HG02981 (cell line): ENCODE measurements at regions not wholly inside any gene's neighbourhood (a gene's known extent, or its start where the extent isn't known, plus 50 kb on each side); places are given as distances from the start of the nearest gene placed in this dataset.

Source experiments
- ATAC-seq: cut with Tn5 transposase; IDR thresholded peaks from one replicate; pipeline ENCODE4 v1.9.1; 2021; ENCODE audit warnings: mild to moderate bottlenecking, moderate library complexity; ENCODE audit not compliant: unreplicated experiment

- ATAC-seq: no peak
Observed at GRCh38 chr4:126708716-126709115, 924.0 kb upstream of the INTU start.

- ATAC-seq: no peak
Observed at GRCh38 chr4:126710935-126711334, 921.8 kb upstream of the INTU start.

GRCh38 chr4:126715067-126715466 is 917.7 kb upstream of the INTU start:
- ATAC-seq: no peak

- no peak for ATAC-seq
Observed at GRCh38 chr4:126715681-126716080, 917.1 kb upstream of the INTU start.

- no peak for ATAC-seq
Observed at GRCh38 chr4:126718136-126718535, 914.6 kb upstream of the INTU start.

GRCh38 chr4:126719852-126720251 is 912.9 kb upstream of the INTU start:
- no peak for ATAC-seq

- ATAC-seq: no peak
Observed at GRCh38 chr4:126725906-126726305, 906.9 kb upstream of the INTU start.

- ATAC-seq: no peak
Observed at GRCh38 chr4:126727461-126727860, 905.3 kb upstream of the INTU start.

- ATAC-seq: no peak
Observed at GRCh38 chr4:126731062-126731461, 901.7 kb upstream of the INTU start.

- ATAC-seq: no peak
Observed at GRCh38 chr4:126733301-126733700, 899.5 kb upstream of the INTU start.

- no peak for ATAC-seq
Observed at GRCh38 chr4:126734465-126734864, 898.3 kb upstream of the INTU start.

- no peak for ATAC-seq
Observed at GRCh38 chr4:126735294-126736132, 897.2 kb upstream of the INTU start.

- no peak for ATAC-seq
Observed at GRCh38 chr4:126736133-126736518, 896.6 kb upstream of the INTU start.

- ATAC-seq: no peak
Observed at GRCh38 chr4:126737899-126738526, 894.7 kb upstream of the INTU start.

- ATAC-seq: no peak
Observed at GRCh38 chr4:126738527-126738923, 894.2 kb upstream of the INTU start.

GRCh38 chr4:126738926-126739325 is 893.8 kb upstream of the INTU start:
- no peak for ATAC-seq

GRCh38 chr4:126740687-126741086 is 892.1 kb upstream of the INTU start:
- no peak for ATAC-seq

- peak; percentile 74 for ATAC-seq
Observed at GRCh38 chr4:126742048-126742447, 890.7 kb upstream of the INTU start.

- ATAC-seq: no peak
Observed at GRCh38 chr4:126742885-126743284, 889.9 kb upstream of the INTU start.

GRCh38 chr4:126748736-126749135 is 884.0 kb upstream of the INTU start:
- no peak for ATAC-seq

- ATAC-seq: no peak
Observed at GRCh38 chr4:126750723-126751122, 882.0 kb upstream of the INTU start.

- ATAC-seq: no peak
Observed at GRCh38 chr4:126752126-126752525, 880.6 kb upstream of the INTU start.
